Fibroblast of villous mesenchyme (primary cell): ENCODE measurements at regions not wholly inside any gene's neighbourhood (a gene's known extent, or its start where the extent isn't known, plus 50 kb on each side); places are given as distances from the start of the nearest gene placed in this dataset.

Experiments used
- DNase-seq: peaks from one replicate; pipeline ENCODE4 v3.0.0-alpha.2; 2010; ENCODE audit warnings: low read depth
- H3K4me3 ChIP-seq: 2 replicates; pipeline ENCODE4 v1.5.1; 2011; ENCODE audit warnings: low read depth, mild to moderate bottlenecking, low read length
- CTCF ChIP-seq: IDR thresholded peaks from 2 replicates; pipeline ENCODE4 v1.5.1; 2012; ENCODE audit warnings: low read depth, mild to moderate bottlenecking, low read length; ENCODE audit not compliant: insufficient read depth

GRCh38 chr2:204355688-204356087 is 189.6 kb upstream of the PARD3B start:
- TF ChIP-seq CTCF: no peak
- no peak overlapping the region for H3K4me3 ChIP-seq
- DNase-seq: no peak

GRCh38 chr2:204356151-204356641 is 189.1 kb upstream of the PARD3B start:
- H3K4me3 ChIP-seq: no peak overlapping the region
- TF ChIP-seq CTCF: no peak
- DNase-seq: no peak

- TF ChIP-seq CTCF: no peak
- no peak overlapping the region for H3K4me3 ChIP-seq
- no peak for DNase-seq
Measured at GRCh38 chr2:204357286-204357685, 188.0 kb upstream of the PARD3B start.

GRCh38 chr2:204359076-204359475 is 186.2 kb upstream of the PARD3B start:
- no peak overlapping the region for H3K4me3 ChIP-seq
- DNase-seq: no peak
- TF ChIP-seq CTCF: no peak

- DNase-seq: no peak
- no peak overlapping the region for H3K4me3 ChIP-seq
- TF ChIP-seq CTCF: no peak
Measured at GRCh38 chr2:204360218-204361007, 184.9 kb upstream of the PARD3B start.

GRCh38 chr2:204361738-204362137 is 183.5 kb upstream of the PARD3B start:
- DNase-seq: no peak
- no peak for TF ChIP-seq CTCF
- H3K4me3 ChIP-seq: no peak overlapping the region

GRCh38 chr2:204362581-204362980 is 182.7 kb upstream of the PARD3B start:
- no peak overlapping the region for H3K4me3 ChIP-seq
- TF ChIP-seq CTCF: no peak
- no peak for DNase-seq
